ENCODE measurements at regions not wholly inside any gene's neighbourhood (a gene's known extent, or its start where the extent isn't known, plus 50 kb on each side); places are given as distances from the start of the nearest gene placed in this dataset.

DNA sequence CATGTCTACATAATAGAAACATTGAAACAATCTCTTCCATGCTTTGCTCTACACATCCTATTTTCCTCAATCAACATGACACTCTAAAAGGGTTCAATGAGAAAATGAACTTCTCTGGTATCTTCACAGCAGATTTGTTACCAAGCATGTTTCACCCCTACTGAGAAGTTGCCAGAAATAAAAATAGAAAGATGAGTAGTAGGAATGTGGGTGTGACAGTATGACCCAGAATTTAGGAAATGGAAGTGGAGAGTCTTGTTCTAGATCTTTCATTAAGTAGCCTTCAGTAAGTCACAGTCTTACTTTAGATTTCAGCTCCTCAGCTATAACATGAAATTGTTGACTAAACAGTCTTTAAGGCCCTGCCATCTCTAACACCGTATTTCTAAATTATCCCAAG is 581.8 kb downstream of the EFNA5 start:
- TF ChIP-seq, protein P1, sequence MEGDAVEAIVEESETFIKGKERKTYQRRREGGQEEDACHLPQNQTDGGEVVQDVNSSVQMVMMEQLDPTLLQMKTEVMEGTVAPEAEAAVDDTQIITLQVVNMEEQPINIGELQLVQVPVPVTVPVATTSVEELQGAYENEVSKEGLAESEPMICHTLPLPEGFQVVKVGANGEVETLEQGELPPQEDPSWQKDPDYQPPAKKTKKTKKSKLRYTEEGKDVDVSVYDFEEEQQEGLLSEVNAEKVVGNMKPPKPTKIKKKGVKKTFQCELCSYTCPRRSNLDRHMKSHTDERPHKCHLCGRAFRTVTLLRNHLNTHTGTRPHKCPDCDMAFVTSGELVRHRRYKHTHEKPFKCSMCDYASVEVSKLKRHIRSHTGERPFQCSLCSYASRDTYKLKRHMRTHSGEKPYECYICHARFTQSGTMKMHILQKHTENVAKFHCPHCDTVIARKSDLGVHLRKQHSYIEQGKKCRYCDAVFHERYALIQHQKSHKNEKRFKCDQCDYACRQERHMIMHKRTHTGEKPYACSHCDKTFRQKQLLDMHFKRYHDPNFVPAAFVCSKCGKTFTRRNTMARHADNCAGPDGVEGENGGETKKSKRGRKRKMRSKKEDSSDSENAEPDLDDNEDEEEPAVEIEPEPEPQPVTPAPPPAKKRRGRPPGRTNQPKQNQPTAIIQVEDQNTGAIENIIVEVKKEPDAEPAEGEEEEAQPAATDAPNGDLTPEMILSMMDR (IDR thresholded peaks at IDR 0.05; ENCODE audit: low read length) = no peak
- no peak for TF ChIP-seq EZH2 (IDR thresholded peaks at IDR 0.05; ENCODE audit: borderline replicate concordance, low read length)
